Stimulated activated CD4-positive, alpha-beta T cell treated with anti-CD3 and anti-CD28 coated beads, Interleukin-1b, Interleukin-23, amount 100 ng/mL, for 1 hour (primary cell): ENCODE measurements at regions not wholly inside any gene's neighbourhood (a gene's known extent, or its start where the extent isn't known, plus 50 kb on each side); places are given as distances from the start of the nearest gene placed in this dataset.

Source experiments
- DNase-seq, 2 donors: peaks; one replicate each; pipeline ENCODE4 v3.0.0-alpha.2; 2020; ENCODE audit warnings: low read depth in 2 of 2

GRCh38 chr1:38291336-38291735, 244.7 kb upstream of the POU3F1 start:
- DNase-seq, result no peak

GRCh38 chr1:38289034-38289433, 242.4 kb upstream of the POU3F1 start:
- no peak for DNase-seq

GRCh38 chr1:38287547-38287946, 241.0 kb upstream of the POU3F1 start:
- DNase-seq, result no peak

GRCh38 chr1:38287036-38287435, 240.4 kb upstream of the POU3F1 start:
- DNase-seq, result no peak

GRCh38 chr1:38285807-38286530, 239.4 kb upstream of the POU3F1 start:
- no peak for DNase-seq

- no peak for DNase-seq
These were observed 238.4 kb upstream of the POU3F1 start for GRCh38 chr1:38284953-38285352.

- DNase-seq, result no peak
These were observed 237.3 kb upstream of the POU3F1 start for GRCh38 chr1:38283696-38284470.

GRCh38 chr1:38279148-38279547, 232.6 kb upstream of the POU3F1 start:
- DNase-seq, result no peak

- DNase-seq, result no peak
These were observed 231.1 kb upstream of the POU3F1 start for GRCh38 chr1:38277646-38278045.

GRCh38 chr1:38275960-38276359, 229.4 kb upstream of the POU3F1 start:
- no peak for DNase-seq

GRCh38 chr1:38274974-38275373, 228.4 kb upstream of the POU3F1 start:
- DNase-seq, result no peak

GRCh38 chr1:38273196-38273804, 226.7 kb upstream of the POU3F1 start:
- DNase-seq, result no peak

- no peak for DNase-seq
These were observed 225.9 kb upstream of the POU3F1 start for GRCh38 chr1:38272515-38272914.

- DNase-seq, result no peak
These were observed 224.4 kb upstream of the POU3F1 start for GRCh38 chr1:38270849-38271633.

- no peak for DNase-seq
These were observed 223.6 kb upstream of the POU3F1 start for GRCh38 chr1:38269923-38270848.

GRCh38 chr1:38268226-38268625, 221.6 kb upstream of the POU3F1 start:
- no peak for DNase-seq

- no peak for DNase-seq
These were observed 220.7 kb upstream of the POU3F1 start for GRCh38 chr1:38267037-38268036.

- no peak for DNase-seq
These were observed 219.6 kb upstream of the POU3F1 start for GRCh38 chr1:38266197-38266520.

- DNase-seq, result no peak
These were observed 219.0 kb upstream of the POU3F1 start for GRCh38 chr1:38265293-38266196.
